Hepatocyte (in vitro differentiated cells): ENCODE measurements at regions not wholly inside any gene's neighbourhood (a gene's known extent, or its start where the extent isn't known, plus 50 kb on each side); places are given as distances from the start of the nearest gene placed in this dataset.

Experiments
- CTCF ChIP-seq: fragments of 200-600 bp; sonication (generic); IDR thresholded peaks from 2 replicates; pipeline ENCODE4 v1.5.1; 2016; ENCODE audit warnings: antibody characterized with exemption, mild to moderate bottlenecking; ENCODE audit not compliant: poor library complexity
- EZH2 ChIP-seq: fragments of 200-600 bp; sonication (generic); IDR thresholded peaks from 2 replicates; pipeline ENCODE4 v1.6.1; 2016; ENCODE audit warnings: antibody characterized with exemption, mild to moderate bottlenecking, borderline replicate concordance
- EZH2phosphoT487 ChIP-seq: fragments of 200-600 bp; sonication (generic); IDR thresholded peaks from one replicate; pipeline ENCODE4 v1.6.1; 2018; ENCODE audit warnings: antibody characterized with exemption, mild to moderate bottlenecking, low read depth, moderate library complexity; ENCODE audit not compliant: unreplicated experiment, severe bottlenecking

GRCh38 chr5:116778651-116779280 is 204.1 kb upstream of the SEMA6A start:
- TF ChIP-seq CTCF (no peak), EZH2 (no peak), EZH2phosphoT487 (no peak)
